ENCODE measurements at regions not wholly inside any gene's neighbourhood (a gene's known extent, or its start where the extent isn't known, plus 50 kb on each side); places are given as distances from the start of the nearest gene placed in this dataset.

DNA sequence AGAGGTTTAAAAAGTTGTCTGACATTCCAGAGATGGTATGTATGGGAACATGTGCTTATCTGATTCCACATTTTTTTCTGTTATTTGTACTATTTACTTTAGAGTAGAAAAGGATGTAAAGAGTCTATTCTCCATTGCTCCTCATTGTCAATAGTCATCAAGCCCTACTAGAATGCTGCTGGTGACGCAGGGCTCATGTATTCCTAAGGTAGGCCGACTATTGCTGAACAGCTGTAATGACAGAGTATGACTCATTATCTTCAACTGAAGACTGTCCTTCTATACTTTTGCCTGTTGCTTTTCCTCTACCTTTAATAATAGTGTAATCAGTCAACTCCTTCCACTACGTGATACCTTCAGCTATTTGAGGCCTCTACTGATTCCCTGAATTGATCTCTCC, 509.1 kb upstream of the NR3C2 start:
- in situ Hi-C loops (cut with MboI) = no loop called here
- Histone ChIP-seq H3K27ac (no peak overlapping the region), H3K4me1 (ENCODE audit: insufficient read depth) (no peaks in the 10 kb centered on the region), H3K9me2 (ENCODE audit: insufficient read depth) (no peaks in the 10 kb centered on the region), H3K27me3 (replicated peaks; ENCODE audit: insufficient read depth) (no peaks in the 10 kb centered on the region), H3K9me3 (ENCODE audit: low read depth) (no peaks in the 10 kb centered on the region), H2AFZ (no peak overlapping the region), H4K20me1 (ENCODE audit: insufficient read depth) (no peaks in the 10 kb centered on the region), H3K79me2 (ENCODE audit: insufficient read depth) (no peaks in the 10 kb centered on the region), H3K4me3 (no peak overlapping the region), H3F3A (ENCODE audit: insufficient read depth) (no peaks in the 10 kb centered on the region), H3K36me3 (ENCODE audit: low read depth) (no peaks in the 10 kb centered on the region), H3K9ac (no peak overlapping the region), H3K4me2 (ENCODE audit: unreplicated experiment) (no peak overlapping the region)
- 62 to 64% methylated on average over 3 of the region's 3 CpGs for WGBS, 2 experiments (ENCODE audit: low coverage in 1 of 2, low lambda C conversion rate in 2 of 2, missing lambda C conversion rate in 2 of 2)
- DNase-seq = no peak
- TF ChIP-seq EZH2 (IDR thresholded peaks at IDR 0.05; ENCODE audit: insufficient read depth, poor library complexity, severe bottlenecking) (no peak), EZH2phosphoT487 (IDR thresholded peaks at IDR 0.05; ENCODE audit: insufficient read depth, low read depth) (no peak)

- 27 to 33% methylated on average over 1 of the region's 1 CpG for WGBS, 2 experiments (ENCODE audit: low coverage in 1 of 2, low lambda C conversion rate in 2 of 2, missing lambda C conversion rate in 2 of 2)
- no peak for DNase-seq
- H3K9me3 ChIP-seq (ENCODE audit: low read depth) = no peaks in the 10 kb centered on the region
- H3F3A ChIP-seq (ENCODE audit: insufficient read depth) = no peaks in the 10 kb centered on the region
- in situ Hi-C loops (cut with MboI) = no loop called here
- no peaks in the 10 kb centered on the region for H3K27me3 ChIP-seq (replicated peaks; ENCODE audit: insufficient read depth)
- no peak overlapping the region for H3K27ac ChIP-seq
- H3K79me2 ChIP-seq (ENCODE audit: insufficient read depth) = no peaks in the 10 kb centered on the region
- no peak overlapping the region for H3K4me2 ChIP-seq (ENCODE audit: unreplicated experiment)
- no peak overlapping the region for H3K4me3 ChIP-seq
- TF ChIP-seq EZH2phosphoT487 (IDR thresholded peaks at IDR 0.05; ENCODE audit: insufficient read depth, low read depth) (no peak), EZH2 (IDR thresholded peaks at IDR 0.05; ENCODE audit: insufficient read depth, poor library complexity, severe bottlenecking) (no peak)
- no peaks in the 10 kb centered on the region for H3K36me3 ChIP-seq (ENCODE audit: low read depth)
- no peaks in the 10 kb centered on the region for H4K20me1 ChIP-seq (ENCODE audit: insufficient read depth)
- H3K9me2 ChIP-seq (ENCODE audit: insufficient read depth) = no peaks in the 10 kb centered on the region
- no peak overlapping the region for H2AFZ ChIP-seq
- H3K9ac ChIP-seq = no peak overlapping the region
- no peaks in the 10 kb centered on the region for H3K4me1 ChIP-seq (ENCODE audit: insufficient read depth)
Measured at GRCh38 chr4:148946271-148946670, 504.1 kb upstream of the NR3C2 start.

GRCh38 chr4:148944839-148945219, 502.6 kb upstream of the NR3C2 start:
- H4K20me1 ChIP-seq (ENCODE audit: insufficient read depth) = no peaks in the 10 kb centered on the region
- no peak overlapping the region for H2AFZ ChIP-seq
- no peak for TF ChIP-seq EZH2 (IDR thresholded peaks at IDR 0.05; ENCODE audit: insufficient read depth, poor library complexity, severe bottlenecking)
- no peak for TF ChIP-seq EZH2phosphoT487 (IDR thresholded peaks at IDR 0.05; ENCODE audit: insufficient read depth, low read depth)
- H3K9me2 ChIP-seq (ENCODE audit: insufficient read depth) = no peaks in the 10 kb centered on the region
- no peak overlapping the region for H3K9ac ChIP-seq
- no peaks in the 10 kb centered on the region for H3K36me3 ChIP-seq (ENCODE audit: low read depth)
- H3K27ac ChIP-seq = no peak overlapping the region
- no peaks in the 10 kb centered on the region for H3K27me3 ChIP-seq (replicated peaks; ENCODE audit: insufficient read depth)
- no peak overlapping the region for H3K4me2 ChIP-seq (ENCODE audit: unreplicated experiment)
- no peaks in the 10 kb centered on the region for H3K79me2 ChIP-seq (ENCODE audit: insufficient read depth)
- no peaks in the 10 kb centered on the region for H3K4me1 ChIP-seq (ENCODE audit: insufficient read depth)
- no peak for DNase-seq
- H3F3A ChIP-seq (ENCODE audit: insufficient read depth) = no peaks in the 10 kb centered on the region
- H3K4me3 ChIP-seq = no peak overlapping the region
- in situ Hi-C loops (cut with MboI) = no loop called here
- H3K9me3 ChIP-seq (ENCODE audit: low read depth) = no peaks in the 10 kb centered on the region

DNA sequence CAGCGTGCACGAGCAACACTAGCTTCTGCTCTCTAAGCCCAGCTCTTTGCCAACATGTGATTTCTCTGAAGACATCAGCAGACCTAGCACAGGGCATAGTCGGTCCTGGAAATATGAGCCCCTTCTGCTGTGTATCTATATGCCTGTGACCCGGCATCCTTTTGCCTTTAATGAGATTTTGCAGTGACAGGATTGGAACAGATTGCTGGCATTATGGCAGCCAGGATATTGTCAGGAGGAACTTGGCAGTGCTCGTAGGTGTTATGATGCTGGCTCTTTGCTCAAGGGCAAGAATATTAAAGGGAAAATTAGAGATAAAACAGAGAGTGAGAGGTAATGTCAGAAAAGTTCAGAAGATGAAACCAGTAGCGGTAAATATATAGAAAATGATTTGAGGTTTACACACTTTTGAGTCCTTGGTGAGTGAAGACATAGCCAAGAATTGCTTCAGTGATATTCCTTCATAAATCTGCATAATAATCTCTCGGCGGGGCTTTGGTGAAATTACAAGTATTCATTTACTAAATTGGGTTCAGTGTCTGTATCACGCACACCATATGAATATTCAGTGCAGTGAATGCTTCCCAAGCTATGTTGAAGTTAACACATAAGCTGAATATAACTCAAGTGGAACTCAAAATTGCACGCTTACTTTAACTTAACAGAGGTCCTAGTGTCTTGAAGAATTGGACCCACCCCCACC, 502.1 kb upstream of the NR3C2 start:
- Histone ChIP-seq H4K20me1 (ENCODE audit: insufficient read depth) (no peaks in the 10 kb centered on the region), H3K4me1 (ENCODE audit: insufficient read depth) (no peaks in the 10 kb centered on the region), H3K36me3 (ENCODE audit: low read depth) (no peaks in the 10 kb centered on the region), H3F3A (ENCODE audit: insufficient read depth) (no peaks in the 10 kb centered on the region), H2AFZ (no peak overlapping the region), H3K27ac (no peak overlapping the region), H3K9me2 (ENCODE audit: insufficient read depth) (no peaks in the 10 kb centered on the region), H3K4me2 (ENCODE audit: unreplicated experiment) (no peak overlapping the region), H3K9me3 (ENCODE audit: low read depth) (no peaks in the 10 kb centered on the region), H3K27me3 (replicated peaks; ENCODE audit: insufficient read depth) (no peaks in the 10 kb centered on the region), H3K4me3 (no peak overlapping the region), H3K79me2 (ENCODE audit: insufficient read depth) (no peaks in the 10 kb centered on the region), H3K9ac (no peak overlapping the region)
- TF ChIP-seq EZH2 (IDR thresholded peaks at IDR 0.05; ENCODE audit: insufficient read depth, poor library complexity, severe bottlenecking) (no peak), EZH2phosphoT487 (IDR thresholded peaks at IDR 0.05; ENCODE audit: insufficient read depth, low read depth) (no peak)
- DNase-seq = no peak
- WGBS, 2 experiments (ENCODE audit: low coverage in 1 of 2, low lambda C conversion rate in 2 of 2, missing lambda C conversion rate in 2 of 2) = 32 to 40% methylated on average over 10 of the region's 10 CpGs
- in situ Hi-C loops (cut with MboI) = no loop called here
